ENCODE measurements at regions not wholly inside any gene's neighbourhood (a gene's known extent, or its start where the extent isn't known, plus 50 kb on each side); places are given as distances from the start of the nearest gene placed in this dataset.

- no peaks in the 10 kb centered on the region for H3K4me1 ChIP-seq (ENCODE audit: insufficient read depth, low read length)
- DNase-seq (ENCODE audit: insufficient read length, low spot score, missing footprints): no peak
Observed at GRCh38 chr16:63069047-63069446, 1032.8 kb upstream of the CDH8 start.

GRCh38 chr16:63067141-63067540, 1030.9 kb upstream of the CDH8 start:
- no peak overlapping the region for H2AFZ ChIP-seq (ENCODE audit: low read length)
- no peaks in the 10 kb centered on the region for H3K36me3 ChIP-seq (ENCODE audit: insufficient read depth, low read length)
- no peak overlapping the region for H3K27ac ChIP-seq (ENCODE audit: low read depth, low read length)
- H3K4me2 ChIP-seq (ENCODE audit: insufficient read depth, low read length): no peak overlapping the region
- no peaks in the 10 kb centered on the region for H4K20me1 ChIP-seq (ENCODE audit: insufficient read depth, low read length)
- H3K4me1 ChIP-seq (ENCODE audit: insufficient read depth, low read length): no peaks in the 10 kb centered on the region
- no peaks in the 10 kb centered on the region for H3K9me3 ChIP-seq (ENCODE audit: low read depth, low read length)
- DNase-seq (ENCODE audit: insufficient read length, low spot score, missing footprints): no peak
- H3K27me3 ChIP-seq (ENCODE audit: insufficient read depth, low read length): no peaks in the 10 kb centered on the region
- no peak overlapping the region for H3K4me3 ChIP-seq (ENCODE audit: insufficient read depth, low read length)
- H3K79me2 ChIP-seq (ENCODE audit: insufficient read depth, low read length): no peaks in the 10 kb centered on the region
- TF ChIP-seq CTCF (IDR thresholded peaks at IDR 0.05; ENCODE audit: extremely low read depth, low read depth, low read length): no peak

More at GRCh38 chr16:63069047-63069446, 1032.8 kb upstream of the CDH8 start:
- no peak overlapping the region for H2AFZ ChIP-seq (ENCODE audit: low read length)
- H3K79me2 ChIP-seq (ENCODE audit: insufficient read depth, low read length): no peaks in the 10 kb centered on the region
- H3K36me3 ChIP-seq (ENCODE audit: insufficient read depth, low read length): no peaks in the 10 kb centered on the region
- no peak overlapping the region for H3K4me2 ChIP-seq (ENCODE audit: insufficient read depth, low read length)
- H3K27me3 ChIP-seq (ENCODE audit: insufficient read depth, low read length): no peaks in the 10 kb centered on the region
- H3K27ac ChIP-seq (ENCODE audit: low read depth, low read length): no peak overlapping the region
- H3K9me3 ChIP-seq (ENCODE audit: low read depth, low read length): no peaks in the 10 kb centered on the region
- no peak for TF ChIP-seq CTCF (IDR thresholded peaks at IDR 0.05; ENCODE audit: extremely low read depth, low read depth, low read length)
- no peak overlapping the region for H3K4me3 ChIP-seq (ENCODE audit: insufficient read depth, low read length)
- no peaks in the 10 kb centered on the region for H4K20me1 ChIP-seq (ENCODE audit: insufficient read depth, low read length)

- H3K36me3 ChIP-seq (ENCODE audit: insufficient read depth, low read length): no peaks in the 10 kb centered on the region
- H3K4me2 ChIP-seq (ENCODE audit: insufficient read depth, low read length): no peak overlapping the region
- no peak for TF ChIP-seq CTCF (IDR thresholded peaks at IDR 0.05; ENCODE audit: extremely low read depth, low read depth, low read length)
- H2AFZ ChIP-seq (ENCODE audit: low read length): no peak overlapping the region
- no peaks in the 10 kb centered on the region for H3K9me3 ChIP-seq (ENCODE audit: low read depth, low read length)
- no peaks in the 10 kb centered on the region for H3K4me1 ChIP-seq (ENCODE audit: insufficient read depth, low read length)
- no peak for DNase-seq (ENCODE audit: insufficient read length, low spot score, missing footprints)
- H3K79me2 ChIP-seq (ENCODE audit: insufficient read depth, low read length): no peaks in the 10 kb centered on the region
- no peaks in the 10 kb centered on the region for H4K20me1 ChIP-seq (ENCODE audit: insufficient read depth, low read length)
- H3K4me3 ChIP-seq (ENCODE audit: insufficient read depth, low read length): no peak overlapping the region
- no peak overlapping the region for H3K27ac ChIP-seq (ENCODE audit: low read depth, low read length)
- H3K27me3 ChIP-seq (ENCODE audit: insufficient read depth, low read length): no peaks in the 10 kb centered on the region
Observed at GRCh38 chr16:63066552-63066951, 1030.3 kb upstream of the CDH8 start.

DNA sequence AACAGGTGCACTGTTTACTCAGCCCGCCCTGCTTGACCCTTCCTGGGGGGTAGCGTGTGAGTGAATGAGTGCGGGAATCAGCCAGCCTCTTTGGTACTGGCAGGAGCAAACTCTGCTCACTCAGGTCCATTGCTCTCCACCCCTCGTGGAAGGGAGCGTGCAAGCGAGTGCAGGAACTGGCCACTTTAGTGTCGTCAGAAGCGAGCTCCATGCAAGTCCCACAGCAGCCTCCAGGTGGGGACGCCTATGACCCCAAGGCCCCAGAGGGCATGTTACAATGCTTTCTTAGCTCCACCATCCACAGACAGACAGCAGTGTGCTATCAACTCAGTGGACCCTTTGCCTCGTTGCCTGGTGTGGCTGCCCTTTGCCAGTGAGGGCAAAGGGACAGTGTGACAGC, 1025.1 kb upstream of the CDH8 start:
- Histone ChIP-seq H3K4me3 (ENCODE audit: insufficient read depth, low read length) (no peak overlapping the region), H2AFZ (ENCODE audit: low read length) (no peak overlapping the region), H3K4me2 (ENCODE audit: insufficient read depth, low read length) (no peak overlapping the region), H3K36me3 (ENCODE audit: insufficient read depth, low read length) (no peaks in the 10 kb centered on the region), H4K20me1 (ENCODE audit: insufficient read depth, low read length) (no peaks in the 10 kb centered on the region), H3K4me1 (ENCODE audit: insufficient read depth, low read length) (no peaks in the 10 kb centered on the region), H3K9me3 (ENCODE audit: low read depth, low read length) (no peaks in the 10 kb centered on the region), H3K27ac (ENCODE audit: low read depth, low read length) (no peak overlapping the region), H3K79me2 (ENCODE audit: insufficient read depth, low read length) (no peaks in the 10 kb centered on the region), H3K27me3 (ENCODE audit: insufficient read depth, low read length) (no peaks in the 10 kb centered on the region)
- no peak for TF ChIP-seq CTCF (IDR thresholded peaks at IDR 0.05; ENCODE audit: extremely low read depth, low read depth, low read length)
- no peak for DNase-seq (ENCODE audit: insufficient read length, low spot score, missing footprints)

Measured in osteoblast (primary cell).